Stimulated activated CD8-positive, alpha-beta memory T cell treated with anti-CD3 and anti-CD28 coated beads, Interleukin-7, amount 100 ng/mL, for 4 hours (primary cell): ENCODE measurements at regions not wholly inside any gene's neighbourhood (a gene's known extent, or its start where the extent isn't known, plus 50 kb on each side); places are given as distances from the start of the nearest gene placed in this dataset.

ENCODE experiments used
- DNase-seq, 2 donors: peaks; one replicate each; pipeline ENCODE4 v3.0.0-alpha.2; 2020; ENCODE audit warnings: low read depth in 2 of 2

GRCh38 chr16:82412770-82413169 lies 214.0 kb upstream of the CDH13 start:
- DNase-seq = no peak

- no peak for DNase-seq
Observed at GRCh38 chr16:82405736-82406135, 221.0 kb upstream of the CDH13 start.

- no peak for DNase-seq
Observed at GRCh38 chr16:82404586-82405315, 222.0 kb upstream of the CDH13 start.

GRCh38 chr16:82402665-82403218 lies 224.0 kb upstream of the CDH13 start:
- DNase-seq = no peak

- no peak for DNase-seq
Observed at GRCh38 chr16:82400046-82400445, 226.7 kb upstream of the CDH13 start.

- DNase-seq = no peak
Observed at GRCh38 chr16:82396509-82396908, 226.5 kb upstream of the MPHOSPH6 start.

GRCh38 chr16:82395212-82395611 lies 225.2 kb upstream of the MPHOSPH6 start:
- no peak for DNase-seq

- no peak for DNase-seq
Observed at GRCh38 chr16:82391690-82392089, 221.7 kb upstream of the MPHOSPH6 start.

GRCh38 chr16:82389956-82390650 lies 220.1 kb upstream of the MPHOSPH6 start:
- DNase-seq = no peak

GRCh38 chr16:82386761-82387160 lies 216.7 kb upstream of the MPHOSPH6 start:
- DNase-seq = no peak

- no peak for DNase-seq
Observed at GRCh38 chr16:82384949-82385348, 214.9 kb upstream of the MPHOSPH6 start.

- DNase-seq = no peak
Observed at GRCh38 chr16:82384017-82384416, 214.0 kb upstream of the MPHOSPH6 start.

GRCh38 chr16:82382521-82382920 lies 212.5 kb upstream of the MPHOSPH6 start:
- DNase-seq = no peak

- no peak for DNase-seq
Observed at GRCh38 chr16:82379551-82379950, 209.5 kb upstream of the MPHOSPH6 start.

- no peak for DNase-seq
Observed at GRCh38 chr16:82373976-82374375, 204.0 kb upstream of the MPHOSPH6 start.

GRCh38 chr16:82370282-82370681 lies 200.3 kb upstream of the MPHOSPH6 start:
- DNase-seq = no peak

GRCh38 chr16:82368041-82368440 lies 198.0 kb upstream of the MPHOSPH6 start:
- no peak for DNase-seq

- no peak for DNase-seq
Observed at GRCh38 chr16:82366462-82366861, 196.4 kb upstream of the MPHOSPH6 start.

- no peak for DNase-seq
Observed at GRCh38 chr16:82364690-82365089, 194.7 kb upstream of the MPHOSPH6 start.

GRCh38 chr16:82363026-82363816 lies 193.2 kb upstream of the MPHOSPH6 start:
- DNase-seq = no peak

- DNase-seq = no peak
Observed at GRCh38 chr16:82361885-82362284, 191.9 kb upstream of the MPHOSPH6 start.

GRCh38 chr16:82360024-82360783 lies 190.2 kb upstream of the MPHOSPH6 start:
- DNase-seq = no peak
